Psoas muscle (tissue), 7 donors: ENCODE measurements at regions not wholly inside any gene's neighbourhood (a gene's known extent, or its start where the extent isn't known, plus 50 kb on each side); places are given as distances from the start of the nearest gene placed in this dataset.

Experiments used
- ATAC-seq, 4 donors: fragments of 200-7000 bp; cut with Tn5 transposase; one replicate each; pipeline ENCODE4 v1.9.1; 2020; ENCODE audit warnings: moderate library complexity in 3 of 4, mild to moderate bottlenecking in 2 of 4
- DNase-seq, 2 donors: peaks; one replicate each; pipeline ENCODE4 v3.0.0-alpha.2; 2020
- H3K27ac ChIP-seq: fragments of 200-600 bp; one replicate; pipeline ENCODE4 v1.8.0; 2022
- H3K27me3 ChIP-seq, 3 donors: fragments of 200-600 bp in 1 of 3; one replicate each; pipeline versions ENCODE4 v1.6.1 to v1.8.0; 2013 to 2022; ENCODE audit warnings: low read length in 2 of 3, mild to moderate bottlenecking in 2 of 3, moderate library complexity in 1 of 3; ENCODE audit not compliant: insufficient read depth in 3 of 3
- H3K36me3 ChIP-seq, 2 donors: fragments of 200-600 bp in 1 of 2; one replicate each; pipeline versions ENCODE4 v1.6.1 to v1.8.0; 2013 to 2022; ENCODE audit warnings: low read depth in 1 of 2, mild to moderate bottlenecking in 1 of 2, moderate library complexity in 1 of 2; ENCODE audit not compliant: insufficient read depth in 1 of 2
- H3K4me1 ChIP-seq: fragments of 200-600 bp; one replicate; pipeline ENCODE4 v1.8.0; 2022
- H3K4me3 ChIP-seq: fragments of 200-600 bp; one replicate; pipeline ENCODE4 v1.8.0; 2022; ENCODE audit warnings: mild to moderate bottlenecking
- H3K9me3 ChIP-seq: fragments of 200-600 bp; one replicate; pipeline ENCODE4 v1.8.0; 2022
- WGBS, 3 donors: extraction: QIAGEN DNeasy Blood & Tissue Kit; methylation state at CpG; one replicate each; pipeline versions ENCODE4 v1.1.6 to v1.1.7; 2013; 5-methylcytosine and 5-hydroxymethylcytosine counted together
- intact Hi-C, 2 donors: fragments of 100-400 bp; cut with DNase I; formaldehyde crosslinking; loops; one replicate each; pipeline versions ENCODE4 v1.11.0 to v1.14.2; 2022
- TF ChIP-seq, protein P1 (sequence below): fragments of 200-600 bp; IDR thresholded peaks from one replicate; pipeline ENCODE4 v1.8.0; 2022; ENCODE audit warnings: antibody characterized with exemption
- donor health status: healthy with polysubstance abuse.
- donor health status: DM: no; HTN: no; CAD: no; lungs with moderate emphysema.
- donor health status: Bipolar disorder and iron deficiency.
- donor health status: healthy.
- donor health status: DM: yes; HTN: yes; CAD: no.
- donor health status: DM: no; HTN: no; CAD: no.
- donor health status: DM: yes; HTN: yes; CAD: no.

DNA sequence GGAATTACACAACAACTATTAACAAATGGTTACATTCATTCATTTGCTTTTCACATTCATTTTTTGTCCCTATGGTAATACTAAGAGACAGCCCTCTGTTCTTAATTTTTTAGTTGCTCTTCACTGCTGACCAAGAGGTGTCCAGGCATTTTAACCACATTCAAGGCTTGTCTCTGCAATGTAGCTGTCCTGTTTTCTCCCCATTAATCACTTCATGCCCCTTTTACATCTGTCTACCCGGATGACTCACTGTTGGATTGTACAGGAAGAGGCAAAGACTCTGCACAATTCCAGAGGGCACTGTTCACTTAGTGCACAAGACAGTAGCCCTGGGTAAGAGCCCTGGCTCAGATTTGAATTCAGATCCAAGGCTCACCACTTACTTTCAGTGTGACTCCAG, 168.5 kb downstream of the NOC3L start:
- Histone ChIP-seq H3K36me3 (no peaks in the 10 kb centered on the region), H3K9me3 (no peaks in the 10 kb centered on the region), H3K4me3 (no peak overlapping the region), H3K4me1 (no peaks in the 10 kb centered on the region), H3K27me3 (no peaks in the 10 kb centered on the region), H3K27ac (no peak overlapping the region)
- TF ChIP-seq, protein P1, sequence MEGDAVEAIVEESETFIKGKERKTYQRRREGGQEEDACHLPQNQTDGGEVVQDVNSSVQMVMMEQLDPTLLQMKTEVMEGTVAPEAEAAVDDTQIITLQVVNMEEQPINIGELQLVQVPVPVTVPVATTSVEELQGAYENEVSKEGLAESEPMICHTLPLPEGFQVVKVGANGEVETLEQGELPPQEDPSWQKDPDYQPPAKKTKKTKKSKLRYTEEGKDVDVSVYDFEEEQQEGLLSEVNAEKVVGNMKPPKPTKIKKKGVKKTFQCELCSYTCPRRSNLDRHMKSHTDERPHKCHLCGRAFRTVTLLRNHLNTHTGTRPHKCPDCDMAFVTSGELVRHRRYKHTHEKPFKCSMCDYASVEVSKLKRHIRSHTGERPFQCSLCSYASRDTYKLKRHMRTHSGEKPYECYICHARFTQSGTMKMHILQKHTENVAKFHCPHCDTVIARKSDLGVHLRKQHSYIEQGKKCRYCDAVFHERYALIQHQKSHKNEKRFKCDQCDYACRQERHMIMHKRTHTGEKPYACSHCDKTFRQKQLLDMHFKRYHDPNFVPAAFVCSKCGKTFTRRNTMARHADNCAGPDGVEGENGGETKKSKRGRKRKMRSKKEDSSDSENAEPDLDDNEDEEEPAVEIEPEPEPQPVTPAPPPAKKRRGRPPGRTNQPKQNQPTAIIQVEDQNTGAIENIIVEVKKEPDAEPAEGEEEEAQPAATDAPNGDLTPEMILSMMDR = no peak
- DNase-seq = no peak
- ATAC-seq = peak in 2 of 4 donors; percentile 21 to 47
- 32 to 53% (median 39%) methylated on average over 1 of the region's 1 CpG for WGBS, 3 donors
- intact Hi-C loops = no loop called here

DNA sequence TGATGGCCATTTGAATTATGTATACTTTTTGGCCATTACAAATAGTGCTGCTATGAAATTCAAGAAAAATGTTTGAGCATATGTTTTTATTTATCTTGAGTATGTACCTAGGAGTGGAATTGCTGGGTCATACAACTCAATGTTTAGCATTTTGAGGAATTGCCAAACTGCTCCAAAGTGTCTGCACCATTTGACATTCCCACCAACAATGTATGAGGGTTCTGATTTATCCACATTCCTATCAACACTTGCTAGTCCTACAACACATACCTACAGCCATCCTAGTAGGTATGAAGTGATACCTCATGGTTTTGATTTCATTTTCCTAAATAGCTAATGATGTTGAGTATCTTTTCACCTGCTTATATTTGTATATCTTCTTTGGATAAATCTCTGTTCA, 165.5 kb downstream of the NOC3L start:
- Histone ChIP-seq H3K4me3 (no peak overlapping the region), H3K36me3 (no peaks in the 10 kb centered on the region), H3K4me1 (no peaks in the 10 kb centered on the region), H3K27ac (no peak overlapping the region), H3K9me3 (no peaks in the 10 kb centered on the region), H3K27me3 (no peaks in the 10 kb centered on the region)
- intact Hi-C loops = no loop called here
- ATAC-seq (no peak), DNase-seq (no peak)
- TF ChIP-seq, protein P1 = no peak

DNA sequence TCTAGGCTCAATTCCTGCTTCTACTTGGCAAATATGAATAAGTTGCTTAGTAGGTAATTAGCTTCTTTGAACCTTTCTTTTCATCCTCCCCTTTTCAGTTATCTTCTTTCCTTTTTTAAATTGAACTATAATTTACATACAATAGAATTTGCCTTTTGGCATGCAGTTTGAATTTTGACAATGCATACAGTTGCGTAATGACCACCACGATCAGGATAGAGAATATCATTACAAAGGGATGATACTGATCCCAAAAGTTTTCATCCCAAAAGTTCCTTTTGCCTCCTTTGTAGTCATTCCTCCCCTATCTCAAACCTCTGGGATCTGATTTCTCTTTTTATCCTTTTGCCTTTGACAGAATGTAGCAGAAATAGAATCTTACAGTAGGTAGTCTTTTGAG, 164.4 kb downstream of the NOC3L start:
- TF ChIP-seq, protein P1 = no peak
- H3K9me3 ChIP-seq = no peaks in the 10 kb centered on the region
- ATAC-seq (no peak), DNase-seq (no peak)
- no peak overlapping the region for H3K4me3 ChIP-seq
- no peaks in the 10 kb centered on the region for H3K27me3 ChIP-seq
- no peaks in the 10 kb centered on the region for H3K36me3 ChIP-seq
- intact Hi-C loops = no loop called here
- no peaks in the 10 kb centered on the region for H3K4me1 ChIP-seq
- WGBS, 3 donors = 73 to 98% (median 92%) methylated on average over 2 of the region's 2 CpGs
- no peak overlapping the region for H3K27ac ChIP-seq

DNA sequence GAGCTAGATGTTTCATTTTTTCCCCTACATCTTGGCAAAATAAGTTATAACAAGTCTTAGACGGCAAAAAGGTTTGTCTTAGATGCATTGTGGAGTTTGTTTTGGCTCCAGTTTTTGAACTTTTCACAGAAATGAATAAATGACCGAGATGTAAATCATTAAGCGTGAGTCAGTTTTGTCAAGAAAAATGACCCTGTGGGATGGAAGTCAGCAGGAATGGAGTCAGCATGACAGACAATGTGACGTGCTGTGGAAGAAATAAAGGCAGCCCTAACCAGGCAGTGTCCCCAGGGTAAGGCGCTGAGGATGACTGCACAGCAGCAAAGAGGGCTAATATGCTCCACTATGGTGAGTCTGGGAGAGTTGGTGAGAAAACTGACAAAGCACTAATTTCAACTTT, 163.2 kb downstream of the NOC3L start:
- intact Hi-C loops = no loop called here
- WGBS, 3 donors = 56 to 75% (median 64%) methylated on average over 5 of the region's 5 CpGs
- TF ChIP-seq, protein P1 = no peak

DNA sequence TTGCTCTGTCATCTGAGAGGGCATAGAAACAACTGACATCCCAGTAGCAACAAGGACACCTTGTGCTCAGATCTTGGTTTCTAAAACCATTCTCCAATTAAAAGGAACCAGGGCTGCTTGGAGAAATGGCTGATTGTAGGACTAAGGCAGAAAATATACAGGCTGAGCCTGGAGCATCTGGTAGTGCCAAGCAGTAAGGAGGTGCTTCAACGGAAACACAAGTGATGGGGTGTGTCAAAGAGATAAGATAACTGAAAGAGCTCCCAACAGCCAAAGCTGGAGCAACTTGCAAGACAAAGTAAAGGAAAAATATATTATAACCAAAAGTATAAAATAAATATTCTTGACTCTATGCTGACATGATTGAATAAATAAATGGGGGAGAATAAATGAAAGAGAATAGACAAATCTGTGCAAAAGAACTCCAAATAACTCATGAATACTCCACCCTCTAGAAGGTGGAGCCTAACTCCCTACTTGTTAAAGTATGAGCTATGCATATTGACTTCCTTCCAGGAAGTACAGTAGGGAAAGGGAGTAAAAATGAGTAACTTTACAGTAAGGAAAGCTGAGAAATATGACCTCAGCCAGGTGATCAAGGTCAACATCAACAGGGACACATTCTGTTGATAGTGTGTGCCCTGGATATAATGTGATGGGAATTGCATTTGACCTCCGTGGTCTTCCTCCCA, 162.4 kb downstream of the NOC3L start:
- intact Hi-C loops = no loop called here
- peaks cover 3% of the 10 kb centered on the region for H3K4me1 ChIP-seq
- 89 to 100% (median 95%) methylated on average over 2 of the region's 2 CpGs for WGBS, 3 donors
- ATAC-seq (no peak), DNase-seq (no peak)
- H3K9me3 ChIP-seq = no peaks in the 10 kb centered on the region
- H3K27ac ChIP-seq = no peak overlapping the region
- no peaks in the 10 kb centered on the region for H3K36me3 ChIP-seq
- no peaks in the 10 kb centered on the region for H3K27me3 ChIP-seq
- TF ChIP-seq, protein P1 = no peak
- H3K4me3 ChIP-seq = no peak overlapping the region

More for the DNA sequence above, 163.2 kb downstream of the NOC3L start:
- DNase-seq = no peak
- Histone ChIP-seq H3K27ac (no peak overlapping the region), H3K36me3 (no peaks in the 10 kb centered on the region), H3K27me3 (no peaks in the 10 kb centered on the region), H3K9me3 (no peaks in the 10 kb centered on the region), H3K4me3 (no peak overlapping the region), H3K4me1 (no peaks in the 10 kb centered on the region)
- ATAC-seq = no peak
